Astrocyte (in vitro differentiated cells and primary cell): ENCODE measurements at regions not wholly inside any gene's neighbourhood (a gene's known extent, or its start where the extent isn't known, plus 50 kb on each side); places are given as distances from the start of the nearest gene placed in this dataset.

Source experiments
- EZH2 ChIP-seq: IDR thresholded peaks from 2 replicates; pipeline ENCODE4 v1.6.1; 2012; ENCODE audit warnings: mild to moderate bottlenecking, low read length, inconsistent platforms; ENCODE audit not compliant: insufficient read depth
- TF ChIP-seq, protein P1 (sequence below): IDR thresholded peaks from 2 replicates; pipeline ENCODE4 v1.5.1; 2011; ENCODE audit warnings: low read depth, mild to moderate bottlenecking, inconsistent platforms, low read length, moderate library complexity; ENCODE audit not compliant: insufficient read depth

DNA sequence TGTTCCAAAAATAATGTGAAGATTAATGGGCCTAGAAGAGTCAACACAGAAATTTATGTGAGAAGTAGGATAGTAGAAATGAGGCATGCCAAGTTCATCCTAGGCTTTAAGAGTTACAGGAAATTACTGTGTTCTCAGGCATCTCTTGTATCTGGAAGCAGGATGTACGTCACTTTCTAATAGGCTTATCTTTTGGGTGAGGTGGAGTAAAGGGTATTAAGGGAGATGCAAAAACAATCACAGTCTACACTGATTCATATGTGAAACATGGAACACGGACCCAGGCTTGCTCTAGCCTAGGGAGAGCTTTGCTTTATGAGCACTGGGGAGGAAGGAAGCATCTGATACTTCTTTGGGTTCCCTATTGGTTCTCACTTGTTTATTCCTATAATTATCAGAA is 84.5 kb upstream of the RGS4 start:
- TF ChIP-seq, protein P1, sequence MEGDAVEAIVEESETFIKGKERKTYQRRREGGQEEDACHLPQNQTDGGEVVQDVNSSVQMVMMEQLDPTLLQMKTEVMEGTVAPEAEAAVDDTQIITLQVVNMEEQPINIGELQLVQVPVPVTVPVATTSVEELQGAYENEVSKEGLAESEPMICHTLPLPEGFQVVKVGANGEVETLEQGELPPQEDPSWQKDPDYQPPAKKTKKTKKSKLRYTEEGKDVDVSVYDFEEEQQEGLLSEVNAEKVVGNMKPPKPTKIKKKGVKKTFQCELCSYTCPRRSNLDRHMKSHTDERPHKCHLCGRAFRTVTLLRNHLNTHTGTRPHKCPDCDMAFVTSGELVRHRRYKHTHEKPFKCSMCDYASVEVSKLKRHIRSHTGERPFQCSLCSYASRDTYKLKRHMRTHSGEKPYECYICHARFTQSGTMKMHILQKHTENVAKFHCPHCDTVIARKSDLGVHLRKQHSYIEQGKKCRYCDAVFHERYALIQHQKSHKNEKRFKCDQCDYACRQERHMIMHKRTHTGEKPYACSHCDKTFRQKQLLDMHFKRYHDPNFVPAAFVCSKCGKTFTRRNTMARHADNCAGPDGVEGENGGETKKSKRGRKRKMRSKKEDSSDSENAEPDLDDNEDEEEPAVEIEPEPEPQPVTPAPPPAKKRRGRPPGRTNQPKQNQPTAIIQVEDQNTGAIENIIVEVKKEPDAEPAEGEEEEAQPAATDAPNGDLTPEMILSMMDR, result no peak
- TF ChIP-seq EZH2, result no peak
